ENCODE measurements at regions not wholly inside any gene's neighbourhood (a gene's known extent, or its start where the extent isn't known, plus 50 kb on each side); places are given as distances from the start of the nearest gene placed in this dataset.

DNA sequence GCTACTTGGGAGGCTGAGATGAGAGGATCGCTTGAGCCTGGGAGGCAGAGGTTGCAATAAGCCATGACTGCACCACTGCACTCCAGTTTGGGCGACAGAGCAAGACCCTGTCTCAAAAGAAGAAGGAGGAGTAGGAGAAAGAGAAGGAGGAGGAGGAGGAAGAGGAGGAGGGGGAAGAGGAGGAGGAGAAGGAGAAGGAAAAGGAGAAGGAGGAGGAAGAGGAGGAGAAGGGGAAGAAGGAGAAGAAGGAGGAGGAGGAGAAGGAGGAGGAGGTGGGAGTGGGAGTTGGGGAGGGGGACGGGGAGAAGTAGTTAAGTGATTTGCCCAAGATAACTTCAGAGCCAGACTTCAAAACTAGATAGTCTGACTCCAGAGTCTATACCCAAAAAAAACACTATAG is 55.5 kb upstream of the FOXD3 start:
- TF ChIP-seq POLR2A (IDR thresholded peaks at IDR 0.05; ENCODE audit: low read depth, low read length): no peak
- no peak for TF ChIP-seq EZH2 (IDR thresholded peaks at IDR 0.05; ENCODE audit: borderline replicate concordance, control insufficient read depth, low read depth, low read length)
- TF ChIP-seq MEF2A (IDR thresholded peaks at IDR 0.05; ENCODE audit: insufficient read depth, low read depth, low read length): no peak
- TF ChIP-seq CHD4 (IDR thresholded peaks at IDR 0.05): no peak
- no peak for TF ChIP-seq BMI1 (IDR thresholded peaks at IDR 0.05; ENCODE audit: borderline replicate concordance)
- TF ChIP-seq, protein P1, sequence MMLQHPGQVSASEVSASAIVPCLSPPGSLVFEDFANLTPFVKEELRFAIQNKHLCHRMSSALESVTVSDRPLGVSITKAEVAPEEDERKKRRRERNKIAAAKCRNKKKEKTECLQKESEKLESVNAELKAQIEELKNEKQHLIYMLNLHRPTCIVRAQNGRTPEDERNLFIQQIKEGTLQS (IDR thresholded peaks at IDR 0.05; ENCODE audit: borderline replicate concordance, extremely low read depth, low read depth, low read length): no peak
- TF ChIP-seq, protein P2, sequence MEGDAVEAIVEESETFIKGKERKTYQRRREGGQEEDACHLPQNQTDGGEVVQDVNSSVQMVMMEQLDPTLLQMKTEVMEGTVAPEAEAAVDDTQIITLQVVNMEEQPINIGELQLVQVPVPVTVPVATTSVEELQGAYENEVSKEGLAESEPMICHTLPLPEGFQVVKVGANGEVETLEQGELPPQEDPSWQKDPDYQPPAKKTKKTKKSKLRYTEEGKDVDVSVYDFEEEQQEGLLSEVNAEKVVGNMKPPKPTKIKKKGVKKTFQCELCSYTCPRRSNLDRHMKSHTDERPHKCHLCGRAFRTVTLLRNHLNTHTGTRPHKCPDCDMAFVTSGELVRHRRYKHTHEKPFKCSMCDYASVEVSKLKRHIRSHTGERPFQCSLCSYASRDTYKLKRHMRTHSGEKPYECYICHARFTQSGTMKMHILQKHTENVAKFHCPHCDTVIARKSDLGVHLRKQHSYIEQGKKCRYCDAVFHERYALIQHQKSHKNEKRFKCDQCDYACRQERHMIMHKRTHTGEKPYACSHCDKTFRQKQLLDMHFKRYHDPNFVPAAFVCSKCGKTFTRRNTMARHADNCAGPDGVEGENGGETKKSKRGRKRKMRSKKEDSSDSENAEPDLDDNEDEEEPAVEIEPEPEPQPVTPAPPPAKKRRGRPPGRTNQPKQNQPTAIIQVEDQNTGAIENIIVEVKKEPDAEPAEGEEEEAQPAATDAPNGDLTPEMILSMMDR (IDR thresholded peaks at IDR 0.05 in 2 of 3, conservative IDR thresholded peaks at IDR 0.05 in 1 of 3; ENCODE audit: control insufficient read depth in 2 of 3, extremely low read depth in 1 of 3, insufficient read depth in 1 of 3, low read depth in 3 of 3, low read length in 3 of 3): no peak
- no peak for TF ChIP-seq HDGF (IDR thresholded peaks at IDR 0.05)
- TF ChIP-seq, protein P3, sequence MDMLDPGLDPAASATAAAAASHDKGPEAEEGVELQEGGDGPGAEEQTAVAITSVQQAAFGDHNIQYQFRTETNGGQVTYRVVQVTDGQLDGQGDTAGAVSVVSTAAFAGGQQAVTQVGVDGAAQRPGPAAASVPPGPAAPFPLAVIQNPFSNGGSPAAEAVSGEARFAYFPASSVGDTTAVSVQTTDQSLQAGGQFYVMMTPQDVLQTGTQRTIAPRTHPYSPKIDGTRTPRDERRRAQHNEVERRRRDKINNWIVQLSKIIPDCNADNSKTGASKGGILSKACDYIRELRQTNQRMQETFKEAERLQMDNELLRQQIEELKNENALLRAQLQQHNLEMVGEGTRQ (IDR thresholded peaks at IDR 0.05; ENCODE audit: borderline replicate concordance, low read depth, low read length): no peak
- TF ChIP-seq POU2F2 (IDR thresholded peaks at IDR 0.05; ENCODE audit: borderline replicate concordance, low read depth, low read length): no peak
